ENCODE measurements at regions not wholly inside any gene's neighbourhood (a gene's known extent, or its start where the extent isn't known, plus 50 kb on each side); places are given as distances from the start of the nearest gene placed in this dataset.
A peak's percentile ranks its signal among the peaks of the same experiment; 100 is the strongest.

- DNase-seq (ENCODE audit: missing footprints) (no peak), ATAC-seq (no peak)
- intact Hi-C loops (cut with DNase I), result loop anchor here (5.0 kb wide), 1 partner anchor 55 kb away; the partner anchor contains the start of gene SLC8A1
Measured at GRCh38 chr2:40507432-40507831, 55.5 kb upstream of the SLC8A1 start.

- intact Hi-C loops (cut with DNase I), result loop anchor here (5.0 to 10.0 kb wide), 2 partner anchors 42 to 146 kb away; no protein-coding TSS in a partner anchor
- ATAC-seq (no peak), DNase-seq (ENCODE audit: missing footprints) (no peak)
Measured at GRCh38 chr2:40510304-40510703, 58.4 kb upstream of the SLC8A1 start.

DNA sequence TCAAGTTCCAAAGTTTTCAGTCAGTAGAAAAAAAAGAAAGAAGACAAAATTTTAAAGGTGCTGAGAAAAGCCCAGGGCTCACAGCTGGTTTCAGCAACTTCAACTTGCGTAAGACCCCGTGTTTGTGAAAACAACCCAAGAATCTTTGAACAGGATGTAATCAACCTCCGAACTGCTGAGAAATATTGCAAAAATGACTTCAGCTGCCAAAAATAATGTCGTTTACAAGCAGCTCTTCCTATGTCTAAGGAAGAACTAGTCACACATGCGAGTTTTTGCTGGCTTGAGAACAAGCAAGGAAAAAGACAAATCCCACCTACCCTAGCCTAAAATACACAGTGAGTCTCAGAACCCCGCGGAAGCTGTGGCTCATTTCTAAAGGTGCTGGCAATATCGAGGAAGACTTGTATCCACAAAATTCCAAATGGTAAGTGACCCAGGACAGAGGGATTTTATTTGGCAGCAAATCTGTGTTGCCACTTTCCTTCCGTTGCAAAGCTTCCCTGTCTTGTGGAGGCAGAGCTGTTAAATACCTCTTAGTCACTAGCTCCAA lies 59.8 kb upstream of the SLC8A1 start:
- ATAC-seq, result peak; percentile 56
- intact Hi-C loops (cut with DNase I), result loop anchor here (5.0 to 10.0 kb wide), 2 partner anchors 41 to 147 kb away; no protein-coding TSS in a partner anchor
- no peak for DNase-seq (ENCODE audit: missing footprints)

DNA sequence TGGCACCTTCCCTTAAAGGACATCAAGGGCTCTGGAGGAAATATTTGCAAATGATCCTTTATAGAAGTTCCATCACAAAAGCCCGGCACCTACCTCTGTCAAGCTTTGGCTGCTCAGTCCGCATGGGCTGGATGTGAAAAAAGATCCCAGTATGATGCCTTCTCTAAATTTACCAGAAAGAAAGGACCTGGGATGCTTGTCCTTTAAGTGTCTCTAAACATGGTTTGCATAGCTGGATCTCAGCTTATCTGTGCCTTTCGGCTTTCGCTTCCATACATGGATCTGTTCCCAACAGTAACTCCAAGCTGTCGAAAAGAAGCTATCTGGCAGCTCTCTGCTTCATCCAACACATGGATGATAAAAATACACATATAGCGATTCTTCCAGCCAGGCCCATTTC lies 60.4 kb upstream of the SLC8A1 start:
- intact Hi-C loops (cut with DNase I), result loop anchor here (5.0 to 10.0 kb wide), 2 partner anchors 40 to 147 kb away; no protein-coding TSS in a partner anchor
- DNase-seq (ENCODE audit: missing footprints) (peak; percentile 66), ATAC-seq (peak; percentile 91)

- ATAC-seq (no peak), DNase-seq (ENCODE audit: missing footprints) (no peak)
- intact Hi-C loops (cut with DNase I), result loop anchor here (5.0 to 10.0 kb wide), 2 partner anchors 39 to 148 kb away; no protein-coding TSS in a partner anchor
Measured at GRCh38 chr2:40513201-40513600, 61.3 kb upstream of the SLC8A1 start.

GRCh38 chr2:40516604-40517003 lies 64.7 kb upstream of the SLC8A1 start:
- intact Hi-C loops (cut with DNase I), result loop anchor here (10.0 kb wide), 1 partner anchor 152 kb away; no protein-coding TSS in a partner anchor
- DNase-seq (ENCODE audit: missing footprints), result no peak
- ATAC-seq, result no peak

DNA sequence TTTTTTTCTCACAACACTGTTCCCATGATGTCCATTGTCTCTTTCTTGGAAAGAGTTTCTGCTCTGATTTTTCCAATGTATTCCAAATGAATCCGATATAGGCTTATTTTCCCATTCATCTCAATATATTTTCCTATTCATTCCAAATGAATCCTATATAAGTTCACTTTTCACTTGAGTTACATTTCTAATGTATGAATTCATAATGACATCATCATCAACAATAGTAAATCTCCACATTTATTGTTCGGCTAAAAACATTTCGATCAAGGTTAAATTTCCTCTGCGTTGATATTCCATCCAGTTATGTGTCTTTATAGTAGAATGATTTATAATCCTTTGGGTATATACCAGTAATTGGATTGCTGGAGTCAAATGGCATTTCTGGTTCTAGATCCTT lies 76.7 kb upstream of the SLC8A1 start:
- intact Hi-C loops (cut with DNase I), result no loop called here
- ATAC-seq, result no peak
- DNase-seq (ENCODE audit: missing footprints), result no peak

DNA sequence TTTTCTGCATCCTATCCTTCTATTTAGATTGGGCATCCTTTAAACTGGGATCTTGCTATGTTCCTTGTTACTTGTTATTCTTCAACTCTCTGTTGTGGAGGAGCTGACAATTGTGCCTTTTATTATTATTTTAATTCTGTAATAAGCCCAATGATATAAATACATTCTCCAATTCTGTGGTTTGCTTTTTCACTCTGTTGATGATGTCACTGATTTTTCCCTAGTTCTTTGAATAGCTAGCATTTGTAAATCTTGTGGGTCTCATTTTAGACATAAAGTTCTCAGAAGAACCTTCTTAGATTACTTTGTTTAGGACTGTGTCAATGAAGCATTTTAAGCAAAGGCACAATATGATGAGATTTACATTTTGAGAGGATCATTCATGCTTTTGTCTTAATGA lies 79.5 kb upstream of the SLC8A1 start:
- DNase-seq (ENCODE audit: missing footprints) (no peak), ATAC-seq (no peak)
- intact Hi-C loops (cut with DNase I), result no loop called here

GRCh38 chr2:40534528-40534927 lies 82.6 kb upstream of the SLC8A1 start:
- intact Hi-C loops (cut with DNase I), result no loop called here
- no peak for ATAC-seq
- DNase-seq (ENCODE audit: missing footprints), result no peak

- ATAC-seq (no peak), DNase-seq (ENCODE audit: missing footprints) (no peak)
- intact Hi-C loops (cut with DNase I), result no loop called here
Measured at GRCh38 chr2:40535972-40536371, 84.1 kb upstream of the SLC8A1 start.

GRCh38 chr2:40540026-40540425 lies 88.1 kb upstream of the SLC8A1 start:
- no peak for DNase-seq (ENCODE audit: missing footprints)
- ATAC-seq, result no peak
- intact Hi-C loops (cut with DNase I), result no loop called here

DNA sequence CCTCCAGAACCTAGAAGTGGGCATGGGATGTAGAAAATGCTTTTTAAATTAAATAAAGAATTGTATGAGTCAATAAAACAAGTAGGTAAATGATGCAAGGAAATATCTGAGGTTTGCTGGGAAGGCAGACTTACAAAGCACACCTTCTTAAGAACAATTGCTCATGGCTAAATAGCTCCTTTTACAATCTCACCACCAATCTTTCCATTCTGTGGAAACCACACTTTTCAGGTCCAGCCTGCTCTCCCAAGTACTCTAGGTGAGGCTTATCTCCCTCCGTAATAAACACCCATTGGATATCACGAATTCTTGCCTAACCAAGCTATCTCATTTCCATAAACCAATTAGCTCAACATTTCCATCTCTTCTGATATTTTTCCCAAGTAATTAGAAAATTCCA lies 91.5 kb upstream of the SLC8A1 start:
- ATAC-seq (no peak), DNase-seq (ENCODE audit: missing footprints) (no peak)
- intact Hi-C loops (cut with DNase I), result no loop called here

DNA sequence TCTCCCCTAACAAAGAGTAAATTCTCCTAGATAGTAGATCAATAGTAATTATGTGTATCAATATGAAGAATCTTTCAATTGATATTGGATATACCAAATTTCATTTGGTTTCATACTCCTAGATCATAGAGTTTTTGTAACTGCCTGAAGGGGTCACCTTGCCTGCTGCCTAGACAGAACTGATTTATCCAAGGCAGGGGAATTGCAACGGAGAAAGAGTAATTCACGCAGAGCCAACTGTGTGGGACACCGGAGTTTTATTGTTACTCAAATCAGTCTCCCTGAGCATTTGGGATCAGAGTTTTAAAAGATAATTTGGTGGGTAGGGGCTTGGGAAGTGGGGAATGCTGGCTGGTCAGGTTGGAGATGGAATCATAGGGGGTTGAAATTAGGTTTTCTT lies 92.2 kb upstream of the SLC8A1 start:
- intact Hi-C loops (cut with DNase I), result no loop called here
- ATAC-seq, result no peak
- no peak for DNase-seq (ENCODE audit: missing footprints)

DNA sequence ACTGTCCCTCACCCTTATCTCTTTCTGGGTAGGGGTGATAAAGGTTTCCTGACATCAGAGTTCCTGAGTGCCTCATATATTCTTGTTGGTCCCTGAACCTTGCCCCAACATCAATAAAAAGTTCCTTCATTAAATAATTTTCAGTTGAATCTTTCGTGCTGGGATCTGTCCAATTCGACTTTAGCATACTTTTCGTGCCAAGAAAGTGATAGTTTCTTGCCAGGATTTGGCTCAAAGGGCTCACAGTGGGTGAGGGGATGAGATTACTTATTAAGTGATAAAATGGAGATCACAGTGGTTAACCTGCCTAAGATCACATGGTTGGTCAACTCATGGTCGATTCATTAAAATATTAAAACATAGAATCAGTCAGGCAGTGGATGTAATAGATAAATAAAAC lies 93.8 kb upstream of the SLC8A1 start:
- ATAC-seq (no peak), DNase-seq (ENCODE audit: missing footprints) (no peak)
- intact Hi-C loops (cut with DNase I), result no loop called here

- DNase-seq (ENCODE audit: missing footprints) (no peak), ATAC-seq (no peak)
- intact Hi-C loops (cut with DNase I), result no loop called here
Measured at GRCh38 chr2:40546439-40547191, 94.7 kb upstream of the SLC8A1 start.

- ATAC-seq, result no peak
- intact Hi-C loops (cut with DNase I), result no loop called here
- no peak for DNase-seq (ENCODE audit: missing footprints)
Measured at GRCh38 chr2:40548521-40548920, 96.6 kb upstream of the SLC8A1 start.

- intact Hi-C loops (cut with DNase I), result loop anchor here (5.0 to 10.0 kb wide), 4 partner anchors 38 to 635 kb away; no protein-coding TSS in a partner anchor
- ATAC-seq (no peak), DNase-seq (ENCODE audit: missing footprints) (no peak)
Measured at GRCh38 chr2:40550085-40550484, 98.2 kb upstream of the SLC8A1 start.

GRCh38 chr2:40551081-40551480 lies 99.2 kb upstream of the SLC8A1 start:
- DNase-seq (ENCODE audit: missing footprints) (no peak), ATAC-seq (no peak)
- intact Hi-C loops (cut with DNase I), result loop anchor here (5.0 to 10.0 kb wide), 4 partner anchors 39 to 636 kb away; no protein-coding TSS in a partner anchor

- intact Hi-C loops (cut with DNase I), result loop anchor here (2.0 to 10.0 kb wide), 5 partner anchors 42 to 640 kb away; no protein-coding TSS in a partner anchor
- DNase-seq (ENCODE audit: missing footprints) (no peak), ATAC-seq (peak; percentile 86)
Measured at GRCh38 chr2:40554665-40555294, 102.9 kb upstream of the SLC8A1 start.

DNA sequence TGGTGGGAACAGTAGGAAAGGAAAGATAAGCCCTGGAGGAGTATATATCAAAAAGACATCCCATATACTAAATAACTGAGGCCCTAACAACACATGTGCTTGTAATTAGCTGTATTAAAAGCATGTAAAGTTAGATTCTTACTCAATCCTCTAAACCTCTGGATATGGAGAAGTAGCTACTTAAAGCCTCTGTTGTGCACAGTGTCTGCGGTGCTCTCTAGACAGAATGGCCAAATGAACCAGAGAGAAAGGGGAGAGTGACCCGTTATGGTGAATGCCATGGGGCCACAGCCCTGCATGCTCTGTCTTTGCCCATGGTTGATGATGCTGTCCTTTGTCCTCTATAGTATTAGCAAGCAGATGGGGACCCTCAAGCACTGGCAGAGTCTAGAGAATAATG lies 104.4 kb upstream of the SLC8A1 start:
- no peak for DNase-seq (ENCODE audit: missing footprints)
- intact Hi-C loops (cut with DNase I), result loop anchor here (10.0 kb wide), 3 partner anchors 311 to 641 kb away; no protein-coding TSS in a partner anchor
- no peak for ATAC-seq

All from Right ventricle myocardium inferior (tissue), 1 donor.